HG03565 (cell line): ENCODE measurements at regions not wholly inside any gene's neighbourhood (a gene's known extent, or its start where the extent isn't known, plus 50 kb on each side); places are given as distances from the start of the nearest gene placed in this dataset.
"Not testable (repeated sequence)": the region's sequence is repeated elsewhere in the genome, so short reads cannot be mapped to it uniquely, and the experiment has no call there.

ENCODE experiments used
- ATAC-seq: cut with Tn5 transposase; IDR thresholded peaks from one replicate; pipeline ENCODE4 v1.9.1; 2021; ENCODE audit warnings: mild to moderate bottlenecking, moderate library complexity; ENCODE audit not compliant: unreplicated experiment

GRCh38 chr5:6117212-6117611 lies 261.1 kb downstream of the MED10 start:
- no peak for ATAC-seq

GRCh38 chr5:6115852-6116251 lies 262.5 kb downstream of the MED10 start:
- ATAC-seq = no peak

GRCh38 chr5:6112538-6112937 lies 265.8 kb downstream of the MED10 start:
- ATAC-seq = no peak

GRCh38 chr5:6112125-6112524 lies 266.2 kb downstream of the MED10 start:
- no peak for ATAC-seq

- ATAC-seq = no peak
Observed at GRCh38 chr5:6111131-6111530, 267.2 kb downstream of the MED10 start.

GRCh38 chr5:6110441-6111005 lies 267.8 kb downstream of the MED10 start:
- ATAC-seq = no peak

GRCh38 chr5:6108981-6109825 lies 269.1 kb downstream of the MED10 start:
- ATAC-seq = no peak

- no peak for ATAC-seq
Observed at GRCh38 chr5:6108540-6108848, 269.9 kb downstream of the MED10 start.

GRCh38 chr5:6107675-6108539 lies 270.4 kb downstream of the MED10 start:
- ATAC-seq = no peak

GRCh38 chr5:6106756-6107155 lies 271.6 kb downstream of the MED10 start:
- no peak for ATAC-seq

GRCh38 chr5:6105320-6105719 lies 273.0 kb downstream of the MED10 start:
- no peak for ATAC-seq

GRCh38 chr5:6096101-6096500 lies 282.2 kb downstream of the MED10 start:
- no peak for ATAC-seq

GRCh38 chr5:6094180-6094579 lies 284.2 kb downstream of the MED10 start:
- not testable (repeated sequence) for ATAC-seq

- no peak for ATAC-seq
Observed at GRCh38 chr5:6090838-6091237, 287.5 kb downstream of the MED10 start.

- no peak for ATAC-seq
Observed at GRCh38 chr5:6090079-6090654, 288.2 kb downstream of the MED10 start.

GRCh38 chr5:6088706-6089105 lies 289.6 kb downstream of the MED10 start:
- no peak for ATAC-seq

- ATAC-seq = no peak
Observed at GRCh38 chr5:6087576-6087975, 290.8 kb downstream of the MED10 start.

- ATAC-seq = no peak
Observed at GRCh38 chr5:6086871-6087270, 291.5 kb downstream of the MED10 start.

GRCh38 chr5:6085341-6085860 lies 292.9 kb downstream of the MED10 start:
- no peak for ATAC-seq

GRCh38 chr5:6084836-6085235 lies 293.5 kb downstream of the MED10 start:
- ATAC-seq = no peak

- no peak for ATAC-seq
Observed at GRCh38 chr5:6084376-6084775, 294.0 kb downstream of the MED10 start.
